ENCODE measurements at regions not wholly inside any gene's neighbourhood (a gene's known extent, or its start where the extent isn't known, plus 50 kb on each side); places are given as distances from the start of the nearest gene placed in this dataset.

DNA sequence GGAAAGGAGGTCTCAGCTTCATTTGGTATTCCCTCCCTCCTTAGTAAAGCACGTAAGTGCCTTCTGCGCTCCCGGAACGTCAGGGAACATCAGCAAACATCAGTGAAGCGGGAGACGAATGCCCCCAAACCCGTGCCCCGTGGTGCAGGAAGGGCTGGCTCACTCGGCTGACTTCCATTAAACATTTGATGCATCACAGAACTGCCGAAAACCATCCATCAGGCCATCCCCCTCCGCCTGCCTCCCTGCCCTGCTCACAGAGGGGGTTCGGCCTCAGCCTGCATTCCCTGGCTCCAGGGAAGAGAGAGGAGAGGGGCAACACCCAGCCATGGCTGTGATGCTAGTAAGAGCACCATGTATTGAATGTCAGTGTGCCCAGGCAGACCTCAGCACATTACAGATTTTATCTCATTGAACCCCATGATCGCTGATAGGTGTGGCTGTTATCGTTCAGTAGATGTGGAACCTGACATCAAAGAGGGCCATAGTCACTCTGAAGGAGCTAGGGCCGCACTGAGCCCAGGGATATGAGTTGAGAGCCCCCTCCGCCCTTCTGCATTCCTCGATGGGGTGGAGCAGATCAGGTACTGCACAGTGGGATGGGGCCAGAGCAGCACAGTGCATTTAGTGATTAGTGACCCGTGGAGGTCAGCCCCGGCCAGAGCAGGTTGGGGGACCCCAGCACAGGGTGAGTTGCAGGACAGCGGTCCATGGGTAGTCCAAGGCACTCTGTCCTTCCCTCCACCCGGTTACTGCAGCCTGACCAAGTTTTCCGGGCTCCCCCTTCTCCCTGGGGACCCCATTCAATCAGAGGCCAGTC, 146.4 kb downstream of the RPS24 start:
- TF ChIP-seq, protein P1, sequence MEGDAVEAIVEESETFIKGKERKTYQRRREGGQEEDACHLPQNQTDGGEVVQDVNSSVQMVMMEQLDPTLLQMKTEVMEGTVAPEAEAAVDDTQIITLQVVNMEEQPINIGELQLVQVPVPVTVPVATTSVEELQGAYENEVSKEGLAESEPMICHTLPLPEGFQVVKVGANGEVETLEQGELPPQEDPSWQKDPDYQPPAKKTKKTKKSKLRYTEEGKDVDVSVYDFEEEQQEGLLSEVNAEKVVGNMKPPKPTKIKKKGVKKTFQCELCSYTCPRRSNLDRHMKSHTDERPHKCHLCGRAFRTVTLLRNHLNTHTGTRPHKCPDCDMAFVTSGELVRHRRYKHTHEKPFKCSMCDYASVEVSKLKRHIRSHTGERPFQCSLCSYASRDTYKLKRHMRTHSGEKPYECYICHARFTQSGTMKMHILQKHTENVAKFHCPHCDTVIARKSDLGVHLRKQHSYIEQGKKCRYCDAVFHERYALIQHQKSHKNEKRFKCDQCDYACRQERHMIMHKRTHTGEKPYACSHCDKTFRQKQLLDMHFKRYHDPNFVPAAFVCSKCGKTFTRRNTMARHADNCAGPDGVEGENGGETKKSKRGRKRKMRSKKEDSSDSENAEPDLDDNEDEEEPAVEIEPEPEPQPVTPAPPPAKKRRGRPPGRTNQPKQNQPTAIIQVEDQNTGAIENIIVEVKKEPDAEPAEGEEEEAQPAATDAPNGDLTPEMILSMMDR (IDR thresholded peaks at IDR 0.05), result no peak
- no peak for TF ChIP-seq POLR2AphosphoS5 (IDR thresholded peaks at IDR 0.05)
- no peak for TF ChIP-seq EP300 (IDR thresholded peaks at IDR 0.05)
- TF ChIP-seq POLR2A (IDR thresholded peaks at IDR 0.05), result no peak
